ENCODE measurements at regions not wholly inside any gene's neighbourhood (a gene's known extent, or its start where the extent isn't known, plus 50 kb on each side); places are given as distances from the start of the nearest gene placed in this dataset.

DNA sequence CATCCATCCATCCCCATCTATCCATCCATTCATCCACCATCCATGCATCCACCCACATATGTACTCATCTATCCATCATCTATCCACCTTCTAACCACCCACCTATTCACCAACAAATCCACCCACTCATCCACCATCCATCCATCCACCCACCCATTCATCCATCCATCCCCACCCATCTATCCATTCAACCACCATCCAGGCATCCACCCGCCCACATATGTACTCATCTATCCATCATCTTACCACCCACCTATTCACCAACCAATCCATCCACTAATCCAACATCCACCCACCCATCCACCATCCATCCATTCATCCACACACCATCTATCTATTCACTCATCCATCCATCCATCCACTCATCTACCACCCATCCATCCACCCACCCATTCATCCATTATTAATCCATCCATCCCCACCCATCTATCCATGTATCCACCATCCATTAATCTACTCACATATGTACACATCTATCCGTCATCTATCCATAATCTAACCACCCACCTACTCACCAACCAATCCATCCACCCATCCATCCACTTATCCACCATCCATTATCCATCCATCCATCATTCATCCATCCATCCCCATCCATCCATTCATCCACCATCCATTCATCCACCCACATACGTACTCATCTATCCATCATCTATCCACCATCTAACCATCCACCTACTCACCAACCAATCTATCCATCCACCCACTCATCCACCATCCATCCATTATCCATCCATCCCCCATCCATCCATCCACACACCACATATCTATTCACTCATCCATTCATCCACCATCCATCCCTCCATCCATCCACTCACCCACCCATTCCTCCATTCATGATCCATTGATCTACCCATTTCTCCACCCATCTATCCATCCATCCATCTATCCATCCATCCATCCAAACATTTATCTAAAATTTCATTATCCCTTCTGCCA lies 940.0 kb downstream of the BRD1 start:
- TF ChIP-seq CTCF (IDR thresholded peaks at IDR 0.05; ENCODE audit: low read depth, low read length), result no peak
- DNase-seq (ENCODE audit: extremely low read depth, low read depth), result no peak

DNA sequence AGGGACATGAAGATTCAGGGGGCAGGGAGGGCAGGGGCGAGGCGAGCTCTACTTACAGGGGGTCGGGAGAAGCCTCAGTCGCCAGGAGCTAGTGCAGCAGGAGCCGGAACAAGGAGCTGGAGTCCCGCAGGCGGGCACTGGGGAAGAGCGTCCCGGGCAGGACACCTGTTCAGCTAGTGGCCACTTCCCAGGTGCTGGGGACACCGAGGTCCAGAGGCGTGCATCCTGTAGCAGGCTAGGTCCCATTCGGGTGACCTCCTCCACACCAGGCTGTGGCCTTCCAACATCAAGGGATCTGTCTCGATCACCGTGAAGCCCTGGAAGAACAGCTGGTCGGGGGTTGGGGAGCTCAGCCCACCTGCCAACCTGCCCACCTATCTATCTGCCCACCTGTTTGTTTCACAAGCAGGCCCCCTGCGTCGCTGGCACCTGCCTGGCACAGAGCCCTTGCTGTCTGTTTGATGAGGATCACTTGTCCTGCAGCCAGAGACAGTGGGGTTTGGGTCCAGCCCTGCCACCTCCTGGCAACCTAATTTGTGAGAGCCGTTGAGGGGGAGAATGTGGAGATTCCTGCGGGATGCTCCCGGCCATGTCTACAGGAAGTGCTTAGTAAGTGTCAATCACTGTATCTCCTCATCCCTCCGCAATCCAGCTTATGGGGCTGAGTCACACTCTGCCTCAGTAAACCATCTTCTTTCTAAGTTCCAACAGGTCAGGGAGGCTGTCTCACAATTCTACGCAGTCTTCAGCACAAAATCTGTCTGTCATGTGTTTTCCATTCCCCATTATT lies 940.9 kb downstream of the BRD1 start:
- no peak for DNase-seq (ENCODE audit: extremely low read depth, low read depth)

DNA sequence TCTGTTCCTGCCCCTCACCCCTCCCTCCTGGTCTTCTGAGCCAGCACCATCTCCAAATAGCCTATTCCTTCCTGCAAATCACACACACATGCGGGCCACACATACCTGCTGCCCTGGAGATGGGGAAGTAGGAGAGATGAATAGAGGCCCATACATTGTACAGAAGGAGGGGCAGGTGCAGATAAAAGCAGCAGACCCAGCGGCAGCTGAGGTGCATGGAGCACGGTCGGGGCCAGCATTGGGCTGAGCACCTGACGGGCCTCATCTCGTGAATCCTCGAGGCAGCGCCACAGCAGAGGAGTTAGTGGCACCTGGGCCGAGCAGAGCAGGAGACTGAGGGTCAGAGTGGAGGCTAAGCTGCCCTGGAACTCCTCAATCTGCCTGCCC lies 941.8 kb downstream of the BRD1 start:
- no peak for TF ChIP-seq CTCF (IDR thresholded peaks at IDR 0.05; ENCODE audit: low read depth, low read length)
- DNase-seq (ENCODE audit: extremely low read depth, low read depth), result no peak

More for the DNA sequence above, 940.9 kb downstream of the BRD1 start:
- TF ChIP-seq CTCF (IDR thresholded peaks at IDR 0.05; ENCODE audit: low read depth, low read length), result no peak

DNA sequence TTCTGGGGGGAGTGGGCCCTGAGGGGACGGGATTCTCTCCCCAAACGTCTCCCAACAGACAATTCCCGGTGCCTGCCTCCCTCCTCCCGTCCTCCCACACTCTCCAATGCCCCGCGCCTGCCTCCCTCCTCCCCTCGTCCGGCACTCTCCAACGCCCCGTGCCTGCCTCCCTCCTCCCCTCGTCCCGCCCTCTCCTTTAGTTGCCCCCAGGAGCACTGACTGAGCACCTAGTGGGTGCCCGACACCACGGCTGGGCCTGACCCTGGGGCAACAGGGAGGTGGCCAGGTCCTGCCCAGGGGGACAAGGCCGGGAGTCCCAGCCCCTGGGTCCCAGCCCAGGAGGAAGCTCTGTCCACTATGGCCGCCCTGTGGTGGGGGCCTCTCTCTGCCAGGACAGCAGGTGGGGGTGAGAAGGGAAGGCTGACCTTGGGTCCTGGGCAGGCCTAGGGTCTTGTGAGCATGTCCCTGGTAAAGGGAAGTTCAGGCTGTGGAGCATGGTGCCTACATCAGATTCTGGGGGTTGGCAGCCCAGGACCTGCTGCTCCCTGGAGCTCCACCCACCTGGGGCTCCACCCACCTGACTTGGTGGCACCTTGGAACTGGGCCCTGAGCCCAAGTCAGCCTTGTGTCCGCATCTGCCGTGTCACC lies 942.3 kb downstream of the BRD1 start:
- no peak for TF ChIP-seq CTCF (IDR thresholded peaks at IDR 0.05; ENCODE audit: low read depth, low read length)
- DNase-seq (ENCODE audit: extremely low read depth, low read depth), result no peak

GRCh38 chr22:48884786-48885185 lies 942.9 kb downstream of the BRD1 start:
- no peak for TF ChIP-seq CTCF (IDR thresholded peaks at IDR 0.05; ENCODE audit: low read depth, low read length)
- DNase-seq (ENCODE audit: extremely low read depth, low read depth), result no peak

GRCh38 chr22:48884324-48884723 lies 943.3 kb downstream of the BRD1 start:
- no peak for DNase-seq (ENCODE audit: extremely low read depth, low read depth)
- no peak for TF ChIP-seq CTCF (IDR thresholded peaks at IDR 0.05; ENCODE audit: low read depth, low read length)
